ENCODE measurements at regions not wholly inside any gene's neighbourhood (a gene's known extent, or its start where the extent isn't known, plus 50 kb on each side); places are given as distances from the start of the nearest gene placed in this dataset.

- H3K27ac ChIP-seq, result no peak overlapping the region
- no peaks in the 10 kb centered on the region for H3K36me3 ChIP-seq
- intact Hi-C loops (cut with DNase I), result no loop called here
- no peaks in the 10 kb centered on the region for H3K9me3 ChIP-seq
- H3K27me3 ChIP-seq, result no peaks in the 10 kb centered on the region
- DNase-seq, result no peak
- H3K4me3 ChIP-seq, result no peak overlapping the region
- WGBS, 3 donors, result 85 to 89% (median 87%) methylated on average over 6 of the region's 6 CpGs
- no peaks in the 10 kb centered on the region for H3K4me1 ChIP-seq (ENCODE audit: insufficient read depth)
- no peak for TF ChIP-seq EP300 (IDR thresholded peaks at IDR 0.05)
- no peak for TF ChIP-seq POLR2A (IDR thresholded peaks at IDR 0.05)
- TF ChIP-seq CTCF (IDR thresholded peaks at IDR 0.05), result no peak
These were observed 177.4 kb upstream of the UBL3 start for GRCh38 chr13:30027569-30028455.

- intact Hi-C loops (cut with DNase I), result no loop called here
- 79 to 88% (median 84%) methylated on average over 5 of the region's 5 CpGs for WGBS, 3 donors
- H3K27me3 ChIP-seq, result no peaks in the 10 kb centered on the region
- no peaks in the 10 kb centered on the region for H3K4me1 ChIP-seq (ENCODE audit: insufficient read depth)
- H3K9me3 ChIP-seq, result no peaks in the 10 kb centered on the region
- H3K4me3 ChIP-seq, result no peak overlapping the region
- DNase-seq, result no peak
- no peak overlapping the region for H3K27ac ChIP-seq
- no peaks in the 10 kb centered on the region for H3K36me3 ChIP-seq
- no peak for TF ChIP-seq POLR2A (IDR thresholded peaks at IDR 0.05)
- TF ChIP-seq CTCF (IDR thresholded peaks at IDR 0.05), result no peak
- no peak for TF ChIP-seq EP300 (IDR thresholded peaks at IDR 0.05)
These were observed 176.5 kb upstream of the UBL3 start for GRCh38 chr13:30026909-30027308.

DNA sequence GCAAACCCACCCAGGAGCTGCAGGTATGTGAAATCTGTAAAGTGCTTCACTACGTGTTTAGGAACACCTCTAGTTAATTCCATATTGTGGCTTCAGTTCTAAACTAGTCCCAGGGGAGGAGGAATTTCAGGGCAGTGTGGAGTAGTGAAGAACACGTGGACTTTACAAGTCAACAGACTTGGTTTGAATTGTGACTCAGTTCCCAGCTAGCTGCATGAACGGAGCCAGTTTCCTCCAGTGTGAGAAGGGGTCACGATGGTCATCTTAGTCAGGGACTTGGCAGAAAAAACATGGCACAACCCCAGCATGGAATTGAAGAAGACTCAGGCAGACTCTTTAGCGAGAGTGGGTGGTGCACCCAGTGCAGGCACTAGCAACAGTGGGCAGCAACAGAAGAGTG is 175.7 kb upstream of the UBL3 start:
- intact Hi-C loops (cut with DNase I), result no loop called here
- no peaks in the 10 kb centered on the region for H3K36me3 ChIP-seq
- no peak overlapping the region for H3K4me3 ChIP-seq
- no peaks in the 10 kb centered on the region for H3K9me3 ChIP-seq
- no peaks in the 10 kb centered on the region for H3K27me3 ChIP-seq
- WGBS, 3 donors, result 72 to 80% (median 78%) methylated on average over 5 of the region's 5 CpGs
- DNase-seq, result no peak
- no peaks in the 10 kb centered on the region for H3K4me1 ChIP-seq (ENCODE audit: insufficient read depth)
- no peak overlapping the region for H3K27ac ChIP-seq
- TF ChIP-seq CTCF (IDR thresholded peaks at IDR 0.05) (no peak), EP300 (IDR thresholded peaks at IDR 0.05) (no peak), POLR2A (IDR thresholded peaks at IDR 0.05) (no peak)

DNA sequence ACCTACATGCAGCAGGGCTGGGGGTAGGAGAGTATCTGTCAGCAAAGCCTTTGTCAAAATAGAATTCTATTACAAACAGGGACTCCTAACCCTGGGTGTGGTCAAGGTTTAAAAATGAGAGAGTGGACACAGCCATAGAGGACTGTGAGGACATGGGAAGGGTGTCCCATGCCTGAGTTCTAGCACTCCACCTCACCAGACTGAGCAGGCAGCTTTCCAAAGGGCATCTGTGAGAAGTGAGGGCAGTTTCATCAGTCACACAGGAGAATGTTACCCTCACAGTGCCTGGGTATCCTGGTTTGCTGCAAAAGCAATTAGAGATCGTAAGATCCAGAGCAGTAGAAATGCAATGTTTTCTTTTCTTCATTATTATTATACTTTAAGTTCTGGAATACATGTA is 174.9 kb upstream of the UBL3 start:
- no peaks in the 10 kb centered on the region for H3K36me3 ChIP-seq
- no peak for DNase-seq
- H3K27ac ChIP-seq, result no peak overlapping the region
- no peak for TF ChIP-seq EP300 (IDR thresholded peaks at IDR 0.05)
- TF ChIP-seq POLR2A (IDR thresholded peaks at IDR 0.05), result no peak
- no peak for TF ChIP-seq CTCF (IDR thresholded peaks at IDR 0.05)
- no peaks in the 10 kb centered on the region for H3K4me1 ChIP-seq (ENCODE audit: insufficient read depth)
- no peaks in the 10 kb centered on the region for H3K27me3 ChIP-seq
- intact Hi-C loops (cut with DNase I), result no loop called here
- no peak overlapping the region for H3K4me3 ChIP-seq
- WGBS, 3 donors, result 97 to 100% (median 97%) methylated on average over 1 of the region's 1 CpG
- H3K9me3 ChIP-seq, result no peaks in the 10 kb centered on the region
